HepG2 (cell line): ENCODE measurements at regions not wholly inside any gene's neighbourhood (a gene's known extent, or its start where the extent isn't known, plus 50 kb on each side); places are given as distances from the start of the nearest gene placed in this dataset.

ENCODE experiments used
- ZNF431 ChIP-seq: sonication (generic); formaldehyde crosslinking; IDR thresholded peaks from 2 replicates; pipeline ENCODE4 v1.9.0; 2022; ENCODE audit warnings: missing genetic modification reagents, low read depth, mild to moderate bottlenecking, borderline replicate concordance
- TF ChIP-seq, protein P1 (sequence below): sonication (generic); formaldehyde crosslinking; IDR thresholded peaks from 2 replicates; pipeline ENCODE4 v1.5.0; 2020; ENCODE audit warnings: mild to moderate bottlenecking, missing genetic modification reagents, moderate library complexity

- TF ChIP-seq ZNF431 (CRISPR knock-in tag) = no peak
- TF ChIP-seq, protein P1, sequence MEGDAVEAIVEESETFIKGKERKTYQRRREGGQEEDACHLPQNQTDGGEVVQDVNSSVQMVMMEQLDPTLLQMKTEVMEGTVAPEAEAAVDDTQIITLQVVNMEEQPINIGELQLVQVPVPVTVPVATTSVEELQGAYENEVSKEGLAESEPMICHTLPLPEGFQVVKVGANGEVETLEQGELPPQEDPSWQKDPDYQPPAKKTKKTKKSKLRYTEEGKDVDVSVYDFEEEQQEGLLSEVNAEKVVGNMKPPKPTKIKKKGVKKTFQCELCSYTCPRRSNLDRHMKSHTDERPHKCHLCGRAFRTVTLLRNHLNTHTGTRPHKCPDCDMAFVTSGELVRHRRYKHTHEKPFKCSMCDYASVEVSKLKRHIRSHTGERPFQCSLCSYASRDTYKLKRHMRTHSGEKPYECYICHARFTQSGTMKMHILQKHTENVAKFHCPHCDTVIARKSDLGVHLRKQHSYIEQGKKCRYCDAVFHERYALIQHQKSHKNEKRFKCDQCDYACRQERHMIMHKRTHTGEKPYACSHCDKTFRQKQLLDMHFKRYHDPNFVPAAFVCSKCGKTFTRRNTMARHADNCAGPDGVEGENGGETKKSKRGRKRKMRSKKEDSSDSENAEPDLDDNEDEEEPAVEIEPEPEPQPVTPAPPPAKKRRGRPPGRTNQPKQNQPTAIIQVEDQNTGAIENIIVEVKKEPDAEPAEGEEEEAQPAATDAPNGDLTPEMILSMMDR (CRISPR knock-in tag) = no peak
These were observed 97.3 kb upstream of the UST start for GRCh38 chr6:148649454-148649963.
